DLD1 (cell line): ENCODE measurements at regions not wholly inside any gene's neighbourhood (a gene's known extent, or its start where the extent isn't known, plus 50 kb on each side); places are given as distances from the start of the nearest gene placed in this dataset.

Source experiments
- in situ Hi-C: cut with HindIII; loops from 2 replicates; pipeline ENCODE4 v1.10.0; 2017; ENCODE audit warnings: low sequenced_read_pairs

DNA sequence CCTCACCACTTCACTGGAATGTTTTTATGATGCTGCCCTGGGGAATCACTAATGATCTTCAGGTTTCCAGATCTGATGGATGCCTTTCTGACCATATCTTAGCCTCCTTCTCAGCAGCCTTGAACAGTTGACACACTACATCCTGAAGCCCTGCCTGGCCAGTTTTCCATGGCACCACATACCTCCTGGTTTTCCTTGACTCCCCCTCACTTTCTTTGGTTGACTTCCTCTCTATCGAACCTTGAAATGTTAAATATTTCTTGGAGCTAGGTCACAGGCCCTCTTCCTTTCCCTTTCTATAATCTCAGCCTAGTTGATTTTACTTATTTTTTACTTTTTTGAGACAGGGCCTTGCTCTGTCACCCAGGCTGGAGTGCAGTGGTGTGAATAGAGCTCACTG is 108.8 kb upstream of the CDK1 start:
- in situ Hi-C loops, result no loop called here

DNA sequence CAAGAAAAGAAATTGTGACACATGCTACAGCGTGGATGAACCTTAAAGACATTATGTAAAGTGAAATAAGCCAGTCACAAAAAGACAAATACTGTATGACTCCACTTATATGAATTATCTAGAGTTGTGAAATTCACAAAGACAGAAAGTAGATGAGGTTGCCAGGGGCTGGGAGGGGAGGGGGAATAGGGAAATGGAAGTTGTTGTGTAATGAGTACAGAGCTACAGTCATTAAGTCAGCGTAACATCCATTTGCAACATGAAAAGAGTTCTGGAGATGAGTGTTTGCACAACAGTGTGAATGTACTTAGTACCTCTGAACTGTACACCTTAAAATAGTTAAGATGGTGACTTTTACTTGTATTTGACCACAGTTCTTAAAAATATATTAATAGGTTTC is 112.1 kb upstream of the CDK1 start:
- in situ Hi-C loops, result no loop called here

DNA sequence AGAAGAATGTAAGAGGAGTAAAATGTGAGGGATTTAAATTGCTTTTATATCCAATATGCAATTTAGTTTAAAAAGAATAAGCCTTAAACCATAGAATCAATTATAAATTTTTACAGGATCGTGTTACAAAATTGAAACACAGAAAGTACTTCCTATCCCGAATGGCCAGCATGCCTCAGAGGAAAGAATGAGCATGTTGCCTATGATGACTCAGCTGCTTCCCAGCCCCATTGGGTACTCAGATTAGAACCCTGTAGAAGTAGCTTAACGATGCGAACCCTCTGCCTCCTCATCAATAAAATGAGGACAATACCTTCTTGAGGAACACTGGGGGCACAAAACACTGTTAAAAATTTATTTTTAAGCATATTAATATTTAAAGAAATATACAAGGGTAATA is 113.4 kb upstream of the CDK1 start:
- in situ Hi-C loops, result no loop called here

DNA sequence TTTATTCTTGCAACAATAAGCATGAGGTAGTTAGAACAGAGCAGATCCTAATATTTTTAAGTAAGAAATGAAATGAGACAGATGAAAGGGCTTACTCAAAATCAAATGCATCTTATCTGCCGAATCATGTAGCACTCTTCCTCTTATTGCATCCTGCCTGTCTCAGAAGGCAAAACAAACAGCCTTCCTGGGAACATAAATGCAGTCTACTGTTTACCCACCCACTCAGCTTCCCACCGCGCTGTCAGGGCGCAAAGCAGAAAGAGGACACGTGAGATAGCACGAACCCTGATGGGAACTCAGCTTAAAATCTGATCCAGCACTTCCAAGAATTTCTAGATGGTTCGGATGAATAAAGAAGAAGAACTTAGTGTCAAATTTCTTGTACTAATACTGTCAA is 114.4 kb upstream of the CDK1 start:
- in situ Hi-C loops, result no loop called here

DNA sequence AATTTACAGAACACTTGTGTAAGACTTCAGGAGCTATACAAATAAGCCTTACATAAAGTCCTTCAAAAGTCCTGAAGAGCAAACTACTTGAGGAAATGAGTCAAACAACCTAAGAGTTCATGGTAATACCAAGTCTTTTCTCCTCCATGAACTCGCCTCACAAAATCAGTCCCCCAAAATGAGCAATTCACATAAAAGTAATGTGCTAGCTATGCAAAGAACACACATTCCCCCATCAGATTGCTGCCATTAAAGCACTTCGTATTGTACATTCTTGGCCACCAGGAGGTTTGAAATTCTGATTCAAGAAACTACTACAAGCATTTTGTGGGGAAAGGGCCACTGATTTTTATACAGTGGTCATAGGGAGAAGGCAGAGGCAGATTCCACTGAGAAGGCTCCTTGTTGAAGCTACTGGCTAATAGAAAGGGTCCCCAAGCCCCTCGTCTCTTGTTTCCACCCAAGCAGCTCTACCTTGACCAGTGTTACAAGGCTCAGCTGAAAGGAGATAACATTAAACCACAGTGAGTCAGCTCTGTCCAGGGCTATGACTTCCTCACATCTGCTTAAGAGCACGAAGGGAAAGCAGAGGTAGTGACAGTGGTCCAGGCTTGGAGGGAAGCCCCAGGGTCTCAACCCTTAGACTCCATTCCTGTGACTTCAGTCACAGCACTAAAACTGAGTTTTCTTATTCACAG is 115.2 kb upstream of the CDK1 start:
- in situ Hi-C loops, result no loop called here

DNA sequence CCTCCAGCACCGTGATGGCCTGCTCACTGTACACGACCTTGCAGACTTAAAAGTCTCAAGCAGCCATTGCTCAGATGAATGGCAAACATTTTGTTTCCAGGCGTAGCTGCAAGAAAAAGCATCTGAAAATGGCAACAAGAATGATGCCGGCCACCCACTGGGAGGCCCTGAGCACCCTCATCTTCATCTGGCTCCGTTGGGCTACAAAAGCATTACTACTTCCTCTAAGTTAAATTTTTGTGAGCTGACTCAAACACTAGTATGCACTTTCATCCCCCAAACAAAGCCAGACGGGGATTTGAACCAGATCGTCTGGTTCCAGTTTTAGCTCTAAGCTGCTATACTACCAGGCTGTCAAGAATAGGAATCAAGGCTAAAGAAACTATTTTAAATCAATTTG is 116.6 kb upstream of the CDK1 start:
- in situ Hi-C loops, result no loop called here

DNA sequence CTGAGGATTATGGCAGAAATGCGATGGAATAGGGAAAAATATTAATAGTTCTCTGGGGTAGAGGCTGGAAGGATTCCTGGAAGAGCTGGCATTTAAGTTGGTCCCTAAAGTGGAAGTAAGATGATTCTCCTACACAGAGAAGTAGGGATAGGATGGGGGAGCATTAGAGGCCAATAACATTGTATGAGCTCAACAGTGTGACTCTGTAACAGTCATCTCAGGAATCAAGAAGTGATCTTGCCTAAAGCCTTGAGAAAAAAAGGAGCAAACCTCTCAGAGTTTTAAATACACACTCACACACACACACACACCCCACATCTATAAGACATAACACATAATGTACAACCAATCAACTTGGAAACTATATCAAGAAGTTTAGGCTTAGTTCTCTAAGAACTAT is 117.7 kb upstream of the CDK1 start:
- in situ Hi-C loops, result no loop called here

DNA sequence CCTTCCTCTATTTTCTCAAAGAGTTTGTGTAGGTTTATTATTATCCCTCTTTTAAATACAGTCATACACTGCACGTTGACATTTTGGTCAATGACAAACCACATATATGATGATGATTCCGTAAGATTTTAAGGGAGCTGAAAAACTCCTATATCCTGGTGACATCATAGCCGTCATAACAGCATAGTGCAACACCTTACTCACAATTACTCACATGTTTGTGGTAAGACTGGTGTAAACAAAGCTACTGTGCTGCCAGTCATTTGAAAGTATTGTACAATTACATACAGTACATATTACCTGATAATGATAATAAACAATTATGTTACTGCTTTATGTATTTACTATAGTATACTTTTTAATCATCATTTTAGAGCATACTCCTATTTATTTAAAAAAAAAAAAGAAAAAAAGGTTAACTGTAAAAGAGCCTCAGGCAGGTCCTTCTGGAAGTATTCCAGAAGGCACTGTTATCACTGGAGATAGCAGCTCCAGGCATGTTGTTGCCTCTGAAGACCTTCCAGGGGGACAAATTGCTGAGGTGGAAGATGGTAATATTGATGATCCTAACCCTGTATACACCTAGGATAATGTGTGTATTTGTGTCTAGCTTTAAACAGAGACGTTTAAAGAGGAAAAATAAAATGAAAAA is 123.3 kb upstream of the CDK1 start:
- in situ Hi-C loops, result no loop called here

DNA sequence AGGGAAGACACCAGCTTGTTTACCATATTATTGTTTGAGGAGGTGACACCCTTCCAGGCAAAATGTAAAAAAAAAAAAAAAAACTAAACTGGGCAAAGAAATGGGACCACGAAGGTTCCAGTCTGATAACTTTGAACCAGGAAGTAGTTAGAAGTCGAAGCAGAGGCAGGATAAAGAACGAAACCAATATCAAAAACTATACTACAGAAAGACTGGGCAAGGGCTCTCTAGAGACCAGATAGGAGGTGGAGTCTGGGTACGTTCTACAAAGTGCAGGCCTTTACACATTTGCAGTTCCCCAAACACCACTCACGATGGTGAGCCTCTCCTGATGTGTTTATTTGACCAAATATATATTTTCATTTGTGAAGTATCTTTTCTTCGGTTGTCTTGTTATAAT is 125.7 kb upstream of the CDK1 start:
- in situ Hi-C loops, result no loop called here

DNA sequence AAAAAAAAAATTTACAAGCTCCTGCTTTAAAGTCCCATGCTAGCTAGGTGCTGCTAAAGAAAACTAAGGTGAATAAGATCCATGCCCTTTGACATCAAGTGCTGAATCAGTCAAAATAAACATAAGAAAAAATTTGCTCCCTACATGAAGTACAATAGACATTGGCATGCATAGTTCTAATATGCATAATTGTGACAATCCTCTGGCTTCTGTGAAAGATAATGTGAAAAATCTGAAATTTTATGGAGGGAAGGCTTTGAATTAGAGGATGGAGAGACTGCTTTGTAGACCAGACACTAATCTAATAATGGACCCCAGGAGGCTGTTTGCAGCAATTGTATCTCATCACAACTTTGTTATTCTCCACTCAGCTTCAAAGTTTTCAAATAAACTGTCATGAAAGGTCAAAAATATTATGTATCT is 127.9 kb upstream of the CDK1 start:
- in situ Hi-C loops, result no loop called here

DNA sequence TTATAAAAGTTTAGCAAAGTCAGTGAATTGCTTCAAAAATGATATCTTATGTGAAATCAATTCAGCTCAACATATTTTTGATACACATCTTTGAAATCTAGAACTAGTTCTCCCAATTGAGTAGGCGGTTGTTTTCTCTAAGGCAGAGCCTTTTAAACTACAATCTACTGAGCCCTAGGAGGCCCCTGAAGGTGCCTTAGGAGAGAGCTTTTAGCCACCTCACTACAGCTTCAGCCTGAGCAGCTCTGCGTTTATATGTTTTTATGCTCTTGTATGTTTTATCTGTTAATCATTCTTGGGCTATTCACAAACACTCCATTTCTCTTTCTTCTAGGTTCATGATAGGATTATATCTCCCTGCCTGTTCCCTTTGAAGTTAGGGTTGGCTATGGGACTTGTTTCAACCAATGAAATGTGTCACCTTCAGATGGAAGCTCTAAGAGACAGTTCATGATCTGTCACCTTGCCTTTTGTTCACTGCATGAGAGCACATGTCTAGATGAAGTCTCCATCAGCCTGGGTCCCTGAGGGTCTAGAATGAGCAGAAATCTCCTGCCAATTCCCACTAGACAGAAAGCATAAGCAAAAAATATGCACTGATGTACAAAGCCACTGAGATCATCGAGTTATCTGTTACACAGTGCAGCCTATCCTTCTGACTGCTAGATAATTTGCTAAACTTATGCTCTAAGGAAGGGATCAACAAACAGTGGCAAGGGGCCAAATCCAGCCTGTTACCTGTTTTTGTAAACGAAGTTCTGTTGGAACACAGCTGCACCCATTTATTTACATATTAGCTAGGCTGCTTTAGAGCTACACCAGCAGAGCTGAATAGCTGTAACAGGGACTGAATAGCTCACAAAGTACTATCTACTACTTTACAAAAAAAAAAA is 128.5 kb upstream of the CDK1 start:
- in situ Hi-C loops, result no loop called here

DNA sequence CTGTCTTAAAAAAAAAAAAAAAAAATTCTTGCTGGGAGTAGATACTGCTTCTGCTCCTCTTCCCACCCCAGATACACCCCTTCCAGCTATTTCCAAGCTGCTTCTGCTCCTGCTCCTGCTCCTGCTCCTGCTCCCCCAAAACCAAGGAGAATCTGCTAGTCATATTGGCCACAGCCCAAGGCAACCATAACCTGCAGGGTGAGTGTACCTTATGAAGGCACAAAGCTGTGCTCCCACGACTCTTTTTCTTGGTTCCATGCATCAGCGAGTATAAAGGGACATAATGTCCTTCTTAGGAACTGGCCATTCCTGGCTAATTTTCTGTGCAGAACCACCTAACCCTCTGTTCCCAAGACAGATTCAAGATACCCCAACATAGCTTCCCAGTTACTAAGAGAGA is 129.5 kb upstream of the CDK1 start:
- in situ Hi-C loops, result no loop called here

DNA sequence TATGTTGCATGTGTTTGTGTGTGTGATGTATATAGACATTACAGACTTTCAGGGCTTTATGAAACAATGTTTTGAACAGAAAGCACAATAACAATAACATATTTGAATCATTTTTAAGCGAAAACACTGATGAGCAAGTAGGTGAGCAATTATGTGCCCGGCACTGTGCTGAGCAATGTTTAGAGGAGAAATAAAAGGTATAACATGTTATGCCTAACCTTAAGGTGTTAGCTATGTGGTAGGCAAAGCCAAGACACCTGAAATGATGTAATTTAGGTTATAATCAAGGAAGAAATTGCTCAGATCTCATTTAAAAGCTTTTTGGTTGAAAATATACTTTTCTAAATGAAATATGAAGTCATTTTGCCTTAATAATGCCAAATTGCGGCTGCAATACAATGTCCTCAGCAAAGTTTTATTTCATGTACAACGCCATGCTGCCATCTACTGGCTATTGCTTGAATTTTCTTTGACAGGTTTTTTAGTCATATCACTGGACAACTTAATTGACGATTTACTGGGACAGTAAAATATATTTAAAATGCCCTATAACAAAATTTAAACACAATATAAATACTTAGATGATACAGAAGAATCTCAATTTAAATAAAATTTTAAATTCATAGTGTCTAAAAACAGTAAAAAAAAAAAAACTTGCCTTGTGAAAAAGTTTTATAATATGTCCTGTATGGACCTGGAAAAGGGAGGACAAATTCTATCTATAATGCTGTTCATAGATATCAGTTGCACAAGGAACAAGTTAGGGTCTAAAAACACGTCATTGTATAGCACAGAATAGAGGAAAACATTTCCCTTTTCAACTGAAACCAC is 131.1 kb upstream of the CDK1 start:
- in situ Hi-C loops, result no loop called here

DNA sequence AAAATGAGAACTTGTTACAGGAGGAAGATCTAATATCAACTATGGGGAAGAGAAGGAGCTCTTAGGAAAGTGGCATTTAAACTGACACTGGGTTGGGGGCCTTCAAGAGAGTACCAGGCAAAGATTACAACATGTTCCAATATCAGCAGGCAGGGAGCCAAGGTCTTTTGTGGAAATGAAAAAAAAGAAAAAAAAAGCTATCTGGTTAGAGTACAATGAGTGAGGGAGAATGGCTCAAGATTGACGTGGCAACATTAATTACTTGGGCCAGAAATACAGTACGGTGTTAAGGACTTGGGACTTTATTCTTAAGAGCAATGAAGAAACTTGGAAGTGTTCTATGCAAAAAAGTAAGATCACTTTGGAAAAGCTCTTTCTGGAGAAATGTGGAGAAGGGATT is 132.3 kb upstream of the CDK1 start:
- in situ Hi-C loops, result no loop called here

DNA sequence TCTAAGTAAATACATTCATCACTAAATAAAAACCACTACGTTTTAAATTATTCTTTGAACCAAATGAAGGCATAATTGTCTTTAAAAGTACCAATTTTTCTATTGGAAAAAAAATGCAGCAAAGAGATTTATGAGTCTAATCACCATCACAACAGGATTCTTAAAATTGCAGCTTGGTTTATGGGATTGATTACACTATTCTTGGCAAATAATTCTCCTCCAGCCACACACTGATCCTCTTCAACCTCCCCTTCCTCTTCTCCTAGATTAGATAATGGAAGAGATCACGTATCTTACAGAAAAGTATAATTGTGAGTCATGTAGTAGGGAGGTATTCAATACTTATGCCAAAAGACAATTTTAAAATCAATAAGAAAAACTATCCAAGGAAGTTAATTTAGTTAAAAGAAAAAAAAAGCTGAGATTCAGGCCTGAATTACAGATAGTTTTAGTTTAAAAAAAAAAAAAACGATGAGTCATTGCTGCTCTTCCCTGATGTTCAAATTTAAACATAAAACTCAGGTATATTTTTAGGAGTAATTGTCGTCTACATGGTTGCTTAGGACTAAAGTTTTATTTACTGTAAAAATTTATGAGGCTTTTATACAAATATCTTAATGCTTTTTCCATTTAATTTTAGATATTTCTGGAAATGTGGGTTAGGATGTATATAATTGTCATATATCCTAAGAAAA is 133.7 kb upstream of the CDK1 start:
- in situ Hi-C loops, result no loop called here

DNA sequence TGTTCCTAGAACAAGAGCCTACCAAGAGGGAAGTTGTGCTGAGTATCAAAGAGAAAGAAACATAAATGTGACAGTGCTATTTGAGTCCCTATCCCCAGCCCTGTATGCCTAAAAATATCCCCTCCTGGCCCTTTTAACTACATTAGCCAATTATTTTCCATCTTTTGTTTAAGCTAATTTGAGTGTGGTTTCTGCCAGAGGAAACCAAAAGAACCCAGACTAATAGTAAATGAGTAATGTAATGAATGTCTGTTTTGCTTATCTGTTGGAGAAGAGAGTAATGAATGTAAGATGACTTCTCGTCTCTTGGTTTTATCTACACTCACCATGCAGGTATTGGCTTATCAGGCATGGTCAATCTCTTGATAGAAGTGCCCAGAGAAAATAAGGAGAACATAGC is 134.4 kb upstream of the CDK1 start:
- in situ Hi-C loops, result no loop called here

DNA sequence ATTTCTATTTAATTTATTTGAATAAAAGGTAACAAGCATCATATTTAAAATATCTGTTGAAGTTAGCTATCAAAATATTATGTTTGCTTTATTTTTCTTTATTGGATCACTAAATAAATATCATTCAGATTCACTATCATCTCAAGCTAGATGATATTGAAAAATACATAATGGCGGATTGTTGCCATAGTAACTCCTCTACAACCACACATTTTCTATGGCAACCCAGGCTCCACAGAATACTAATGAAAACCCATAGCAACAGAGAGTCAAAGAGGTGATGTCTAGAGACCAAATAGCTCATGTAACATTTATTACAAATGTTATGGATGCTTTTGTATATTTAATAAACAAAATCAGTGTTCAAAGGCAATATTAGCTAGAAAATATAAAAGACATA is 148.9 kb upstream of the CDK1 start:
- in situ Hi-C loops, result no loop called here

DNA sequence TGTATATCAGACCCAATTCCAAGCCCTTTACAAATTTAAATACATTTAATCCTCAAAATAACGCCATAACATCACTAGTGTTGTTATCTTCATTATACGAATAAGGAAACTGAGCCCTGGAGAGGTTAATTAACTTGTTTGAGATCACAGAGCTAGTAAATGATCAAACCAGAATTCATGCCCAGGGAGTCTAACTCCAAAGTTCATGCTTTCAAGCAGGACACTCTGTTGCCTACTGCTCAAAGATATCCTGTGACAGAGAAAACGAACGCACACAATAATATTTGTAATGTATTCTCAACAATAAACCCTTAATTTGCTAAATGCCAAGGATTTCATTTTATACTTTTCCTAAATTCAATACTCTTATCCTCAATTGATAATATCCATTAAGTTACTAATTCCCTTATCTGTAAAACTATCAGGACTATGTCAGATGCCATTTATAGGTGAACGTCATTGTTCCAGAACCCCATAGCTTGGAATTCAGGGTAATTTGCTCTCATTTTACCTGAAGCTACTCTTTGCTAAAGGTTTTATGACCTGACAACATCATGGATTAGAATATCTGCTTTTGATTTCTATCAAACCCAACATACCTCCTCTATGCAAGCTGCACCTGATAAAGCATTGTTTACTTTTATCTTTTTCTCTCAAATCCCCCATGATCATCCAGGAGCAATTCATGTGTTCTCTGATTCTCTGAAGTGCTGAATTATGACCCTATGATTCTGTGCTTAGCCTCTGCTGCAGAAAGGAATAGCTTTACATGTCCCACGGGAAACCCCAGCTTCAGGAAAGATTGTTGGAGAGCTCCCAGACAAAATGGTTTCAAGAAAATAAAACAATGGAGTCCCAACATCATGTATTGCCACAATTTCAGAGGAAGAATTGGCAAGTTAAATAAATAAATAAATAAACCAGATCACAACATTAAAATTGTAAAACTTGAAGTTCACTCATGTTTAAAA is 150.2 kb upstream of the CDK1 start:
- in situ Hi-C loops, result no loop called here

DNA sequence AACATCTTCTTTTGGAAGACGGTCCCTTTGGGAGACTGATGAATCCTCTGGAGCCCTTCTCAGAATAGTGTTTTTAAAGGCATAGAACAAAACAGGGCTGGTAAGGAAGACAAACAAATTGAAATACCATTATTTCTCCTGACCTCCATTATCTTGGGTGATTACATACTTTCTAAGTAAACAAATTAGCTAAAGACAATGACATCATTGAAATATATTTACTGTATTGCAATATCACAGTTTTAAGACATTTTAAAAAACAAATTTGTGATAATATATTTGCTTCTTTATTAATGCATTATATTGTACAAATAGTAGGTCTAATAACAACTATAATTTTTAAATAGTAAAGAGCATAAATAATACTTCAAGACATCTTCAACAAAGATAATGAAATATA is 152.2 kb upstream of the CDK1 start:
- in situ Hi-C loops, result no loop called here
